Muscle of back (tissue), 3 donors: ENCODE measurements at regions not wholly inside any gene's neighbourhood (a gene's known extent, or its start where the extent isn't known, plus 50 kb on each side); places are given as distances from the start of the nearest gene placed in this dataset.
"Not testable (repeated sequence)": the region's sequence is repeated elsewhere in the genome, so short reads cannot be mapped to it uniquely, and the experiment has no call there.

Experiments used
- DNase-seq, 3 donors: peaks; one replicate each; pipeline versions ENCODE4 v3.0.0 to v3.0.0-alpha.2; 2013

- not testable (repeated sequence) for DNase-seq
These were observed 62.8 kb downstream of the RPS24 start for GRCh38 chr10:78096486-78096885.

- DNase-seq: not testable (repeated sequence)
These were observed 68.9 kb downstream of the RPS24 start for GRCh38 chr10:78102593-78102992.

GRCh38 chr10:78109210-78109609, 75.5 kb downstream of the RPS24 start:
- DNase-seq: no peak

GRCh38 chr10:78115135-78115853, 81.6 kb downstream of the RPS24 start:
- DNase-seq: peak in 1 of 3 donors; percentile 22

GRCh38 chr10:78116361-78116760, 82.7 kb downstream of the RPS24 start:
- DNase-seq: no peak

- DNase-seq: no peak
These were observed 84.9 kb downstream of the RPS24 start for GRCh38 chr10:78118591-78118990.

- DNase-seq: no peak
These were observed 88.1 kb downstream of the RPS24 start for GRCh38 chr10:78121801-78122200.

- DNase-seq: no peak
These were observed 90.5 kb downstream of the RPS24 start for GRCh38 chr10:78124167-78124566.

- no peak for DNase-seq
These were observed 95.5 kb downstream of the RPS24 start for GRCh38 chr10:78129211-78129610.

GRCh38 chr10:78130966-78131710, 97.5 kb downstream of the RPS24 start:
- DNase-seq: no peak

GRCh38 chr10:78134773-78135306, 101.2 kb downstream of the RPS24 start:
- DNase-seq: no peak

- no peak for DNase-seq
These were observed 103.5 kb downstream of the RPS24 start for GRCh38 chr10:78137147-78137546.

- peak in 1 of 3 donors; percentile 64 for DNase-seq
These were observed 105.7 kb downstream of the RPS24 start for GRCh38 chr10:78139341-78139740.

GRCh38 chr10:78140066-78140630, 106.5 kb downstream of the RPS24 start:
- peak in 1 of 3 donors; percentile 66 for DNase-seq

GRCh38 chr10:78143576-78143975, 109.9 kb downstream of the RPS24 start:
- DNase-seq: no peak

- DNase-seq: no peak
These were observed 112.5 kb downstream of the RPS24 start for GRCh38 chr10:78146200-78146599.

- DNase-seq: no peak
These were observed 113.5 kb downstream of the RPS24 start for GRCh38 chr10:78147202-78147601.

GRCh38 chr10:78148216-78148960, 114.7 kb downstream of the RPS24 start:
- DNase-seq: peak in 1 of 3 donors; percentile 44

- peak in 1 of 3 donors; percentile 61 for DNase-seq
These were observed 115.4 kb downstream of the RPS24 start for GRCh38 chr10:78148961-78149612.

- no peak for DNase-seq
These were observed 117.1 kb downstream of the RPS24 start for GRCh38 chr10:78150756-78151155.

- DNase-seq: no peak
These were observed 122.1 kb downstream of the RPS24 start for GRCh38 chr10:78155722-78156121.
